ENCODE measurements at regions not wholly inside any gene's neighbourhood (a gene's known extent, or its start where the extent isn't known, plus 50 kb on each side); places are given as distances from the start of the nearest gene placed in this dataset.

- TF ChIP-seq, protein P1, sequence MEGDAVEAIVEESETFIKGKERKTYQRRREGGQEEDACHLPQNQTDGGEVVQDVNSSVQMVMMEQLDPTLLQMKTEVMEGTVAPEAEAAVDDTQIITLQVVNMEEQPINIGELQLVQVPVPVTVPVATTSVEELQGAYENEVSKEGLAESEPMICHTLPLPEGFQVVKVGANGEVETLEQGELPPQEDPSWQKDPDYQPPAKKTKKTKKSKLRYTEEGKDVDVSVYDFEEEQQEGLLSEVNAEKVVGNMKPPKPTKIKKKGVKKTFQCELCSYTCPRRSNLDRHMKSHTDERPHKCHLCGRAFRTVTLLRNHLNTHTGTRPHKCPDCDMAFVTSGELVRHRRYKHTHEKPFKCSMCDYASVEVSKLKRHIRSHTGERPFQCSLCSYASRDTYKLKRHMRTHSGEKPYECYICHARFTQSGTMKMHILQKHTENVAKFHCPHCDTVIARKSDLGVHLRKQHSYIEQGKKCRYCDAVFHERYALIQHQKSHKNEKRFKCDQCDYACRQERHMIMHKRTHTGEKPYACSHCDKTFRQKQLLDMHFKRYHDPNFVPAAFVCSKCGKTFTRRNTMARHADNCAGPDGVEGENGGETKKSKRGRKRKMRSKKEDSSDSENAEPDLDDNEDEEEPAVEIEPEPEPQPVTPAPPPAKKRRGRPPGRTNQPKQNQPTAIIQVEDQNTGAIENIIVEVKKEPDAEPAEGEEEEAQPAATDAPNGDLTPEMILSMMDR (IDR thresholded peaks at IDR 0.05): no peak
- no peak for TF ChIP-seq POLR2A (IDR thresholded peaks at IDR 0.05)
- Histone ChIP-seq H3K36me3 (no peaks in the 10 kb centered on the region), H3K27me3 (no peaks in the 10 kb centered on the region), H3K4me1 (no peaks in the 10 kb centered on the region), H3K4me3 (no peak overlapping the region), H3K9me3 (no peaks in the 10 kb centered on the region), H3K27ac (no peak overlapping the region)
- 88% methylated on average over 1 of the region's 1 CpG for WGBS (ENCODE audit: insufficient coverage, low coverage, low lambda C conversion rate, missing lambda C conversion rate)
- DNase-seq: no peak
- intact Hi-C loops (cut with DNase I): no loop called here
- no peak for ATAC-seq
Observed at GRCh38 chr12:83186419-83186818, 499.7 kb downstream of the TMTC2 start.

DNA sequence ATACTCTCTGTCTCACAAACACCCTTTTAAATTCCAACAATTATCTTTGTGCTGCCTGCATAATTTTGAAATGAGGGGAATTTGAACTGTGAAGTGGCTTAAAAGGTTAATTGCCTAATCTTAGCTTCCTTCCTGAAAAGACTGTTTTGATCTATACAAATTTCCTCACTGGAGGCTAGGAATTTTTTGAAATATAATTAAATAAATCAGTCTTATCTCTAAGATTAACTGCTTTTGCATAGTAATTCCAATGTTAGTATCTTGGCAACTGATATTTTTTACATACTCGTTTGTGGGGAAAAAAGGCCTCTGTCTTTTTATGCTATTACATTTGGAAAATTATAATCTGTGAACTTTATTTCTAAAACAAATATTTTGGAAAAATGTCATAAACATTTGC, 498.5 kb downstream of the TMTC2 start:
- ATAC-seq: no peak
- Histone ChIP-seq H3K4me3 (no peak overlapping the region), H3K9me3 (no peaks in the 10 kb centered on the region), H3K4me1 (no peaks in the 10 kb centered on the region), H3K36me3 (no peaks in the 10 kb centered on the region), H3K27ac (no peak overlapping the region), H3K27me3 (no peaks in the 10 kb centered on the region)
- WGBS (ENCODE audit: insufficient coverage, low coverage, low lambda C conversion rate, missing lambda C conversion rate): 20% methylated on average over 1 of the region's 1 CpG
- DNase-seq: no peak
- TF ChIP-seq, protein P1 (IDR thresholded peaks at IDR 0.05): no peak
- no peak for TF ChIP-seq POLR2A (IDR thresholded peaks at IDR 0.05)
- intact Hi-C loops (cut with DNase I): no loop called here

Small RNA genes in the stretch of these regions (small RNA-seq; reads per million reads assigned to genes)
- 0 reads per million in 2 experiments for gene RF00334

Data from right lobe of liver (tissue), 6 donors.